SK-N-MC (cell line): ENCODE measurements at regions not wholly inside any gene's neighbourhood (a gene's known extent, or its start where the extent isn't known, plus 50 kb on each side); places are given as distances from the start of the nearest gene placed in this dataset.

Source experiments
- EZH2 ChIP-seq: fragments of 200-600 bp; sonication (generic); IDR thresholded peaks from one replicate; pipeline ENCODE4 v1.6.1; 2017; ENCODE audit warnings: antibody characterized with exemption
- FOXP2 ChIP-seq: optimal IDR thresholded peaks from 2 replicates; pipeline ENCODE3; 2011; ENCODE audit warnings: mild to moderate bottlenecking, moderate library complexity; ENCODE audit not compliant: insufficient read depth; ENCODE audit errors: extremely low read length, control extremely low read depth
- POLR2AphosphoS5 ChIP-seq: IDR thresholded peaks from 2 replicates; pipeline ENCODE4 v1.6.1; 2012; ENCODE audit warnings: mild to moderate bottlenecking, low read depth, low read length, borderline replicate concordance

GRCh38 chr1:99185196-99185595 lies 79.1 kb upstream of the PLPPR4 start:
- no peak for TF ChIP-seq POLR2AphosphoS5
- no peak for TF ChIP-seq EZH2
- TF ChIP-seq FOXP2 = no peak
